Jurkat, Clone E6-1 (cell line): ENCODE measurements at regions not wholly inside any gene's neighbourhood (a gene's known extent, or its start where the extent isn't known, plus 50 kb on each side); places are given as distances from the start of the nearest gene placed in this dataset.
"Not testable (repeated sequence)": the region's sequence is repeated elsewhere in the genome, so short reads cannot be mapped to it uniquely, and the experiment has no call there.

Experiments
- DNase-seq: peaks from one replicate; pipeline ENCODE4 v3.0.0-alpha.2; 2011; ENCODE audit warnings: low read depth, low spot score
- H3K4me3 ChIP-seq: 2 replicates; pipeline ENCODE4 v1.5.1; 2011; ENCODE audit warnings: mild to moderate bottlenecking, low read length, control low read depth, moderate library complexity

- no peak overlapping the region for H3K4me3 ChIP-seq
- DNase-seq, result no peak
These were observed 1640.9 kb upstream of the C9orf72 start for GRCh38 chr9:29214154-29214689.

GRCh38 chr9:29214690-29215253 lies 1641.5 kb upstream of the C9orf72 start:
- no peak overlapping the region for H3K4me3 ChIP-seq
- DNase-seq, result no peak

- DNase-seq, result no peak
- no peak overlapping the region for H3K4me3 ChIP-seq
These were observed 1644.7 kb upstream of the C9orf72 start for GRCh38 chr9:29217966-29218365.

- DNase-seq, result no peak
- H3K4me3 ChIP-seq, result no peak overlapping the region
These were observed 1647.4 kb upstream of the C9orf72 start for GRCh38 chr9:29220596-29221251.

GRCh38 chr9:29228558-29228957 lies 1655.3 kb upstream of the C9orf72 start:
- no peak overlapping the region for H3K4me3 ChIP-seq
- DNase-seq, result no peak

- DNase-seq, result no peak
These were observed 1657.7 kb upstream of the C9orf72 start for GRCh38 chr9:29230931-29231330.

GRCh38 chr9:29233193-29233592 lies 1659.9 kb upstream of the C9orf72 start:
- DNase-seq, result no peak
- no peak overlapping the region for H3K4me3 ChIP-seq

More at GRCh38 chr9:29230931-29231330, 1657.7 kb upstream of the C9orf72 start:
- H3K4me3 ChIP-seq, result no peak overlapping the region

GRCh38 chr9:29241320-29241719 lies 1668.0 kb upstream of the C9orf72 start:
- H3K4me3 ChIP-seq, result no peak overlapping the region
- DNase-seq, result no peak

- no peak for DNase-seq
- no peak overlapping the region for H3K4me3 ChIP-seq
These were observed 1672.1 kb upstream of the C9orf72 start for GRCh38 chr9:29245351-29245750.

GRCh38 chr9:29270400-29270799 lies 1697.1 kb upstream of the C9orf72 start:
- DNase-seq, H3K4me3 ChIP-seq: not testable (repeated sequence)

- no peak overlapping the region for H3K4me3 ChIP-seq
- no peak for DNase-seq
These were observed 1708.8 kb upstream of the C9orf72 start for GRCh38 chr9:29282121-29282520.

- no peak for DNase-seq
- no peak overlapping the region for H3K4me3 ChIP-seq
These were observed 1712.5 kb upstream of the C9orf72 start for GRCh38 chr9:29285818-29286217.

- no peak for DNase-seq
- no peak overlapping the region for H3K4me3 ChIP-seq
These were observed 1716.1 kb upstream of the C9orf72 start for GRCh38 chr9:29289365-29289764.

- H3K4me3 ChIP-seq, result no peak overlapping the region
- no peak for DNase-seq
These were observed 1717.2 kb upstream of the C9orf72 start for GRCh38 chr9:29290516-29290915.

- H3K4me3 ChIP-seq, result no peak overlapping the region
- no peak for DNase-seq
These were observed 1724.3 kb upstream of the C9orf72 start for GRCh38 chr9:29297592-29297991.

- no peak overlapping the region for H3K4me3 ChIP-seq
- DNase-seq, result no peak
These were observed 1737.9 kb upstream of the C9orf72 start for GRCh38 chr9:29311221-29311620.

- no peak overlapping the region for H3K4me3 ChIP-seq
- no peak for DNase-seq
These were observed 1739.0 kb upstream of the C9orf72 start for GRCh38 chr9:29312327-29312726.

GRCh38 chr9:29319736-29320513 lies 1746.6 kb upstream of the C9orf72 start:
- H3K4me3 ChIP-seq, result no peak overlapping the region
- DNase-seq, result no peak

- H3K4me3 ChIP-seq, result no peak overlapping the region
- DNase-seq, result no peak
These were observed 1749.0 kb upstream of the C9orf72 start for GRCh38 chr9:29322240-29322639.

- no peak overlapping the region for H3K4me3 ChIP-seq
- no peak for DNase-seq
These were observed 1752.6 kb upstream of the C9orf72 start for GRCh38 chr9:29325894-29326293.
